Suprapubic skin (tissue), 4 donors: ENCODE measurements at regions not wholly inside any gene's neighbourhood (a gene's known extent, or its start where the extent isn't known, plus 50 kb on each side); places are given as distances from the start of the nearest gene placed in this dataset.
A peak's percentile ranks its signal among the peaks of the same experiment; 100 is the strongest.

Source experiments
- DNase-seq, 2 donors: peaks; one replicate each; pipeline ENCODE4 v3.0.0-alpha.2; 2019; ENCODE audit warnings: low spot score in 2 of 2
- H3K27ac ChIP-seq: fragments of 200-600 bp; sonication (generic); one replicate; pipeline ENCODE4 v1.5.1; 2019
- H3K27me3 ChIP-seq: fragments of 200-600 bp; sonication (generic); one replicate; pipeline ENCODE4 v1.5.1; 2019
- H3K36me3 ChIP-seq: fragments of 200-600 bp; sonication (generic); one replicate; pipeline ENCODE4 v1.5.1; 2019
- H3K4me1 ChIP-seq: fragments of 200-600 bp; sonication (generic); one replicate; pipeline ENCODE4 v1.5.1; 2019
- H3K4me3 ChIP-seq: fragments of 200-600 bp; sonication (generic); one replicate; pipeline ENCODE4 v1.5.1; 2019; ENCODE audit warnings: mild to moderate bottlenecking
- H3K9me3 ChIP-seq: fragments of 200-600 bp; sonication (generic); one replicate; pipeline ENCODE4 v1.5.1; 2019
- CTCF ChIP-seq, 2 donors: fragments of 200-600 bp in 1 of 2; fragments of 450-650 bp in 1 of 2; sonication (generic) in 1 of 2; IDR thresholded peaks; one replicate each; pipeline ENCODE4 v1.5.1; 2016 to 2019; ENCODE audit warnings: antibody characterized with exemption in 2 of 2, mild to moderate bottlenecking in 1 of 2, moderate library complexity in 1 of 2
- EP300 ChIP-seq: sonication (generic); formaldehyde crosslinking; IDR thresholded peaks from one replicate; pipeline ENCODE4 v1.6.1; 2017; ENCODE audit warnings: antibody characterized with exemption
- POLR2A ChIP-seq, 2 donors: fragments of 450-650 bp; IDR thresholded peaks; one replicate each; pipeline ENCODE4 v1.6.1; 2017; ENCODE audit warnings: antibody characterized with exemption in 2 of 2, mild to moderate bottlenecking in 2 of 2, moderate library complexity in 2 of 2
- POLR2AphosphoS5 ChIP-seq, 3 donors: sonication (generic); formaldehyde crosslinking; IDR thresholded peaks; one replicate each; pipeline ENCODE4 v1.6.1; 2017; ENCODE audit warnings: antibody characterized with exemption in 3 of 3
- WGBS: methylation state at CpG from one replicate; pipeline ENCODE4 v1.1.5; 2018; 5-methylcytosine and 5-hydroxymethylcytosine counted together

GRCh38 chr2:236688157-236688556 is 118.5 kb downstream of the ACKR3 start:
- Histone ChIP-seq H3K9me3 (no peaks in the 10 kb centered on the region), H3K27ac (no peak overlapping the region), H3K4me3 (no peak overlapping the region), H3K4me1 (peaks cover 27% of the 10 kb centered on the region), H3K27me3 (peaks cover 5% of the 10 kb centered on the region), H3K36me3 (no peaks in the 10 kb centered on the region)
- DNase-seq: peak; percentile 35 to 54
- 66% methylated on average over 6 of the region's 6 CpGs for WGBS
- TF ChIP-seq EP300: no peak
- no peak for TF ChIP-seq POLR2AphosphoS5 (IDR thresholded peaks at IDR 0.05)
- TF ChIP-seq POLR2A (IDR thresholded peaks at IDR 0.05): no peak
- TF ChIP-seq CTCF (IDR thresholded peaks at IDR 0.05): no peak

- peak in 1 of 2 donors; percentile 66 for DNase-seq
- no peak overlapping the region for H3K27ac ChIP-seq
Observed at GRCh38 chr2:236688563-236689392, 119.2 kb downstream of the ACKR3 start.

GRCh38 chr2:236689393-236689700 is 119.7 kb downstream of the ACKR3 start:
- Histone ChIP-seq H3K4me1 (peaks cover 27% of the 10 kb centered on the region), H3K27me3 (peaks cover 5% of the 10 kb centered on the region), H3K9me3 (no peaks in the 10 kb centered on the region), H3K4me3 (no peak overlapping the region), H3K36me3 (no peaks in the 10 kb centered on the region), H3K27ac (no peak overlapping the region)
- TF ChIP-seq CTCF (IDR thresholded peaks at IDR 0.05) (no peak), POLR2AphosphoS5 (IDR thresholded peaks at IDR 0.05) (no peak), EP300 (no peak), POLR2A (IDR thresholded peaks at IDR 0.05) (no peak)
- 71% methylated on average over 1 of the region's 1 CpG for WGBS
- DNase-seq: peak in 1 of 2 donors; percentile 54

More at GRCh38 chr2:236688563-236689392, 119.2 kb downstream of the ACKR3 start:
- Histone ChIP-seq H3K4me1 (peaks cover 27% of the 10 kb centered on the region), H3K36me3 (no peaks in the 10 kb centered on the region), H3K27me3 (peaks cover 5% of the 10 kb centered on the region), H3K9me3 (no peaks in the 10 kb centered on the region), H3K4me3 (no peak overlapping the region)
- TF ChIP-seq POLR2A (IDR thresholded peaks at IDR 0.05) (no peak), POLR2AphosphoS5 (IDR thresholded peaks at IDR 0.05) (no peak), EP300 (no peak), CTCF (IDR thresholded peaks at IDR 0.05) (no peak)
- WGBS: 81% methylated on average over 23 of the region's 23 CpGs

- TF ChIP-seq EP300: no peak
- TF ChIP-seq POLR2AphosphoS5 (IDR thresholded peaks at IDR 0.05): no peak
- TF ChIP-seq CTCF (IDR thresholded peaks at IDR 0.05): no peak
- no peak for TF ChIP-seq POLR2A (IDR thresholded peaks at IDR 0.05)
Observed at GRCh38 chr2:236689981-236690380, 120.4 kb downstream of the ACKR3 start.

GRCh38 chr2:236690726-236691125 is 121.1 kb downstream of the ACKR3 start:
- peak in 1 of 2 donors; percentile 20 for DNase-seq
- TF ChIP-seq POLR2AphosphoS5 (IDR thresholded peaks at IDR 0.05) (no peak), CTCF (IDR thresholded peaks at IDR 0.05) (no peak), EP300 (no peak), POLR2A (IDR thresholded peaks at IDR 0.05) (no peak)
- Histone ChIP-seq H3K27me3 (peaks cover 12% of the 10 kb centered on the region), H3K9me3 (no peaks in the 10 kb centered on the region), H3K27ac (no peak overlapping the region), H3K4me1 (peaks cover 27% of the 10 kb centered on the region), H3K4me3 (no peak overlapping the region), H3K36me3 (no peaks in the 10 kb centered on the region)
- WGBS: 97% methylated on average over 3 of the region's 3 CpGs

More at GRCh38 chr2:236689981-236690380, 120.4 kb downstream of the ACKR3 start:
- H3K9me3 ChIP-seq: no peaks in the 10 kb centered on the region
- no peak overlapping the region for H3K4me3 ChIP-seq
- H3K27ac ChIP-seq: no peak overlapping the region
- H3K36me3 ChIP-seq: no peaks in the 10 kb centered on the region
- WGBS: 91% methylated on average over 3 of the region's 3 CpGs
- peaks cover 27% of the 10 kb centered on the region for H3K4me1 ChIP-seq
- no peak for DNase-seq
- H3K27me3 ChIP-seq: peaks cover 8% of the 10 kb centered on the region
